SW480 (cell line): ENCODE measurements at regions not wholly inside any gene's neighbourhood (a gene's known extent, or its start where the extent isn't known, plus 50 kb on each side); places are given as distances from the start of the nearest gene placed in this dataset.

Experiments used
- DNase-seq: peaks from one replicate; pipeline ENCODE4 v3.0.0-alpha.2; 2016; ENCODE audit warnings: low spot score

- no peak for DNase-seq
Observed at GRCh38 chr2:199627417-199627816, 169.7 kb upstream of the SATB2 start.

- DNase-seq = no peak
Observed at GRCh38 chr2:199624958-199625357, 167.2 kb upstream of the SATB2 start.

- no peak for DNase-seq
Observed at GRCh38 chr2:199612509-199613130, 154.9 kb upstream of the SATB2 start.

GRCh38 chr2:199607914-199608313 is 150.2 kb upstream of the SATB2 start:
- DNase-seq = no peak

- no peak for DNase-seq
Observed at GRCh38 chr2:199606193-199606780, 148.5 kb upstream of the SATB2 start.

- DNase-seq = no peak
Observed at GRCh38 chr2:199603721-199604291, 146.1 kb upstream of the SATB2 start.

GRCh38 chr2:199602896-199603717 is 145.4 kb upstream of the SATB2 start:
- no peak for DNase-seq

- DNase-seq = peak; percentile 39
Observed at GRCh38 chr2:199602271-199602895, 144.6 kb upstream of the SATB2 start.

- peak; percentile 56 for DNase-seq
Observed at GRCh38 chr2:199596549-199596948, 138.8 kb upstream of the SATB2 start.

GRCh38 chr2:199594443-199594842 is 136.7 kb upstream of the SATB2 start:
- no peak for DNase-seq

- DNase-seq = no peak
Observed at GRCh38 chr2:199591826-199592225, 134.1 kb upstream of the SATB2 start.

- no peak for DNase-seq
Observed at GRCh38 chr2:199590321-199591203, 132.8 kb upstream of the SATB2 start.

- no peak for DNase-seq
Observed at GRCh38 chr2:199589306-199589705, 131.6 kb upstream of the SATB2 start.

- DNase-seq = no peak
Observed at GRCh38 chr2:199588054-199588453, 130.3 kb upstream of the SATB2 start.

GRCh38 chr2:199586646-199587045 is 128.9 kb upstream of the SATB2 start:
- no peak for DNase-seq

- no peak for DNase-seq
Observed at GRCh38 chr2:199583676-199584075, 125.9 kb upstream of the SATB2 start.

- DNase-seq = no peak
Observed at GRCh38 chr2:199581935-199582360, 124.2 kb upstream of the SATB2 start.

- DNase-seq = no peak
Observed at GRCh38 chr2:199581408-199581807, 123.7 kb upstream of the SATB2 start.

GRCh38 chr2:199575416-199575815 is 117.7 kb upstream of the SATB2 start:
- DNase-seq = no peak

GRCh38 chr2:199572571-199572970 is 114.8 kb upstream of the SATB2 start:
- no peak for DNase-seq

- no peak for DNase-seq
Observed at GRCh38 chr2:199570934-199571333, 113.2 kb upstream of the SATB2 start.
